HG02610 (cell line): ENCODE measurements at regions not wholly inside any gene's neighbourhood (a gene's known extent, or its start where the extent isn't known, plus 50 kb on each side); places are given as distances from the start of the nearest gene placed in this dataset.

ENCODE experiments used
- ATAC-seq: cut with Tn5 transposase; IDR thresholded peaks from one replicate; pipeline ENCODE4 v1.9.1; 2021; ENCODE audit warnings: mild to moderate bottlenecking, moderate library complexity; ENCODE audit not compliant: unreplicated experiment

DNA sequence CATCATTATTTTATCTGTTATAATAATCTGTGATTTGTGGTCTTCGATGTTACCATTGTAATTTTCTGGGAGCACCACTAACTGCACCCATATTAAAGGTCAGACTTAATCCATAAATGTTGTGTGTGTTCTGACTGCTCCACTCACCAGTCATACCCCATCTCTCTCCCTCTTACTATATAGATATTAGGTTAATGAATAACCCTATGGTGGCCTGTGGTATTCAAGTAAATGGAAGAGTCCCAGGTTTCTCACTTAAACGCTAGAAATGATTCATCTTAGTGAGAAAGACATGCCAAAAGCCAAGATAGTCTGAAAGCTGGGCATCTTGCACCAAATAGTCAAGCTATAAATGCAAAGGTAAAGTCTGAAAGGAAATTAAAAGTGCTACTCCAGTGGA, 1358.5 kb downstream of the ROBO2 start:
- no peak for ATAC-seq

DNA sequence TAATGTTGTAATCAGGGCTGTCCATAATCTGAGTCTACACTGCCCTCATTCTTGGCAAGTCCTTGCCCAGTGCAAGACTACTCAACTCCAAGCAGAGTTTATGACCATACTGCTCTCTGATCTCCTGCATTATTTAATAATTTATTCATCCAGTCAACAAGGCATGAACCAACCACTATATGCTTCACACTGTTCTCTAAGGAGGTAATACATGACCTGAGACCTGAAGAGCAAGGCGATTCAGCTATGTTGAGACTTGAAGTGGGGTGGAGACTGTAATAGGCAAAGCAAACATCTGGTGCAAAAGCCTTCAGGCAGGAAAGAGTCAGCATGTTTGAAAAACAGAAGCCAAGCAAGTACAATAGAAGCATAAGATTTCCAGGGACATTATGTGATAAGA, 1362.8 kb downstream of the ROBO2 start:
- no peak for ATAC-seq

DNA sequence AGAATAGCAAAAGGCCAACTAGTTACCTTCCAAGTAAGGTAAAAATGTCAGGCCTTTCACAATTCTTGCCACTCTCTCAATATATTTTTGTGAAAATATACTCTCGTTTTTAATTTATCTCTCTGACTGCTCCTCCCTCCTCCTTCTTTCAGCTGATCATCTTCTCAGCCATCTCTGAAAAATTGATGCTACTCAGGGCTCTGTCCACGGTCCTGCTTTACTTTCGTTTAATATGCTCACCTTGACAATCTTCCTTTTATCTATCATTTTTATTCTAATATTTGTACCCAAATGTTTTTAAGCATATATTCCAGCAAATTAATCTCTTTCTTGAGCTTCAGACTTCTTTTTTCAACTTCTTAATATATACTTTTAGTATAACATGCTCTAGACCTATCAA, 1362.1 kb downstream of the ROBO1 start:
- no peak for ATAC-seq

DNA sequence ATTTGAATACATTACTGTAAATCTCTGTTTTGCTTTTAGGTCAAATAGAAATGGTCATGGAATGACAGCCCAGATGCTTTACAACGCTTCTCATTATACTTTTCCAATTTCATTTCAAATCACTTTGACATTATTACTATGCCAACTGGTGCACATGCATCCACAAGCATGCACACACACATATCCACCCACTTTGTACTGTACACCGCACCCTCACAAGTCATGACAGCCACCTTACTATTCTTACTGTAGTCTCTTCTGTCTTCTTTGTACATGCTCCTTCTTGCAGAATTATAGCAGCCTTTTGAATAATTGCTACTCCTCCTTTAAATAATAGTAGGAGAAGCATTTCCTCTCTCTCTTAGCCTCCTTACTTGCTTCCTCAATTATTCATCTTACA, 1361.4 kb downstream of the ROBO1 start:
- ATAC-seq = no peak

DNA sequence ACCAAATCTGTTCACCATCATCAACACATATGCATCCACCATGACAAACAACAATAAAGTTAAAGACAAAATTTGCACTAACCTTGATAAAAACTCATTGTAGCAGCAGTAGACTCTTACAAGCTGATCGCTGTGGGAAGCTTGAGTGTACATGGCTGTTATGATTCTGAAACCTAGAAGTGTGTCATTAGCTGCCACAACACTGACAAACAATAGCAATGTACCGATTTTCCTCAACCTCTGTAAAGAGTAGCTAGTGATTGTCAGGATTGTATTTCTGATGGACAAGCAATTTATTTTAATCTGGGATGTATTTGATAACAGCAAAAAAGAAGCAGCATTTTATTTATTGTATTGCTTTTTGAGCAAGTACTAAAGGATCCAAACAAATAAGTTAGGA, 1357.7 kb downstream of the ROBO1 start:
- ATAC-seq = no peak

DNA sequence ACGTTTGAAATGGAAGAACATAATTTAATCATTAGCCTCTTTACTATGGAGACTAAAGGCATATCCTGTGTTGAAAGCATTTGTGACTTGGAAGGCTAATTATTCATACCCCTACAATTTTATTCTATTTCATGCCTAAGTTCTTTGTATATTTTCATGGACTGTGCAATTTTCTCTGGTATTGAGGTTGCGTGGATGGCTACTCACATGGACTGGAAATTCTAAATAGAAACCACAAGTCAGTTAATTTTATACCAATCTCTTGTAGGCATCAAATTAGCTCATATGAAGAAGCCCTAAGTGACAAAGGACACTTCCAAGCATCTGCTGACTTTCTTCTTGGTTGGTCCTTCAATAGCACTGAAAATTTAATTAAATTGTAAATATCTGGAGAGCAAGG, 1353.5 kb downstream of the ROBO1 start:
- ATAC-seq = no peak

DNA sequence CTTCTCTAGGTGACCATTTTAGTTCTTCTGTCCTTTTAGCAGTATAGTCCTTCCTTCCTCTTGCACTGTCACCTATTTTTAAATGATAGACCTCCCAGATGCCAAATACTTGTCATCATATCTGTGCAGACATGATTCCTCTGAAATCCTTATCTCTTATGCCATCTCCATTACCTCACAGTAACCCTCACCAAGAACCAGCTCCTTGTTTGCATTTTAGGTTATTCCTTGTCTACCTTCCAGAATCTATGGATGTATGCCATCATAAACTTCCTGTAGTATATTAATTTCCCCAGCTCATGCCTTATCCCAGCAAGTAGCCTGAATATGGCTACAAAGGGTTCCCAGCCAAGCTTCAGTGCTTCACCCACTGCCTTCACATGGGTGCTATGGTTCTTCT, 1347.2 kb downstream of the ROBO1 start:
- no peak for ATAC-seq

DNA sequence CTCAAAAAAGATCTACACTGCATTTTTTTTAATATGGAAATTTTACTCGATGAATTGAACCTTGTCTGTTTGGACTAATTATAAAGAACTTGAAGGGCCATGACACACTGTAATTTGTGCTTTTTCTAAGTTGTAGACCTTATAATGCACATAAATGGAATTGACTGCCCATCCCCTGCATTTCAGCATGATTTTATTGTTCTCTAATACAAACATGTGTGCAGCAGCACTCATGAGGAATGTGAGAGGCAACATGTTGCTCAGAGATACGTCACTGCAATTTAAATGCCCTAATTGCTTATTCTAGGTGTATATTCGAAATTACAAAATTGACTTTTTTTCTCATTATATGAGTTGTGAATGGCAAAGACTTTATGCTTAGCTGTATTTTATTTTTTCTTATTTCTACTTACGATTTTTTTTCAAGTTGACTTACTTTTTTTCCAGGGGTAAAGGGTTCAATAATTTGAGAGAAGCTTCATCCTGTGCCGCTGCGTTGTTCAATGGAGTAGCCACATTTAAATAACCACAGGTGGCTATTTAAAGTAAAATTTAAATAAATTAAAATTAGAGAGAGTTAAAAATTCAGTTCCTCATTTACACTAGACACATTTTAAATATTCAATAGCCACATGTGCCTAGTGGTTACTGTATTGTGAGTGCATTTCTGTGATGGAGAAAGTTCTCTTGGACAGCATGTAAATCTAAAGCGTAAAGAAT, 1346.4 kb downstream of the ROBO1 start:
- ATAC-seq = no peak

DNA sequence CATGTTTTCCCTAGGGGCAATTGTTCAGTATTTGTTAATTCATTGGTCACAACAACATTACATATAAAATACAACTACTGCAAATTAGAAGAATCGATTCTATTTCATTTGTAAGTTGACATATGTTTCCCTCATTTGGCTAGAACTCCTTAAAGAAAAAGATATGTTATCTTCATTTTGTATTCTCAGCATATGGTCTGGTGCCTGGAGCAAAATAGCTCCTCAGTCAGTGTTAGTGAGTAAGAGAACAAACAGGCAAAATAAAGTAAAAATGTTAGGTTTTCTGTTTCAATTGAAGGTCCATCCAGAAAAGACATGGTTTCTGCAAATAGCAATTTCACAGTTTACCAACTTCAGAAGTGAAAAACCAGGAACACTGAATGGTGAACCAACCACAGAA, 1343.1 kb downstream of the ROBO1 start:
- no peak for ATAC-seq

DNA sequence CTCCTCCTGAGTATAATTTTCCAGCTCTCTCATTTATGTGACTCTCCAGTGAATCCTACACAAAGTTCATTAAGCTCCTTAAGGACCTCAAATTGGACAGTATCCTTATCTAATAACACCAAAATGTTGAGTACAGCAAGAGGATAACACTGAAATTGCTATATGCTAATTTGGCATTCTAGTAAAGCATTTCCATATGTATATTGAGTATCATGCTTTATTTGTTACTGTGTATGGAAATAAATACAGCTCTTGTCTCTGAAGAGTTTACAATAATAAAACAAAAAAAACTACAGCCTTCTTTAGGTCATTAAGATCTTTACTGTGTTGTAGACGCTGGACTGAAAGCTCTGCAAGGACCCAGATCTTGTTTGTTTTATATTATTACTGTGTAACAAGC, 1341.3 kb downstream of the ROBO1 start:
- ATAC-seq = no peak

DNA sequence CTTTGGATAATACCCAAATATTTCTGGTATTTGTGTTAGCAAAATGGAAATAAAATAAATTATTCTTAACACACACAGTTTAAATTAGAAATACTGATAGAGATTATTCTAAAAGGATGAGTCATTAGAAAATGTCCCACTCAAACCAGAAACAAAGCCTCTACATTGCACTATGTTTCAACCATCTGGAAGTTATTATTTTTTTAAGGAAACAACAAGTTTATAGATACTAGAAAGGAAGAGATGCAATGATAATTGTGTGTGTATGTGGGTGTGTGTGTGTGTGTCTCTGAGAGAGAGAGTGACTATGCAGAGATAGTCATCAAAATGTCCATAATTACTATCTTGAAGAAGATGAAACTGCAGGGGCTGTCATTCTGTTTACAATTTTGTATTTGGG, 1340.5 kb downstream of the ROBO1 start:
- ATAC-seq = no peak

DNA sequence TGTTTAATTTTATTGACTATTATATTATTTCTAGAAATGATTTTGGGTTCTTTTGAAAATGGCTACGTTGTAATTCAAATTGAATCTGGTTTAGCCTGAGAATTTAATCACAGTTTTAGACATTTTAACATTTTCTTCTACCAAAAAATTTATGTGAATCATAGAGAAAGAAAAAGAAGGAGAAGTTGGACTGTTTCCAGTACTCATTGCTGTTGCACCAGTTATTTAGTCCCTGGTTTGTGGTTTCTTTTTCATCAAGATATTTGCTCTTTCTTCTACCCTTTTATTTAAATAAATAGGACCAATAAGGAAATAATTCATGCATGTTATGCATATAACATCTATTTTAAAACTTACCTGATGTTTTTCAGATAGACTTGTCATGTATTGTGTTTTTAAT, 1337.1 kb downstream of the ROBO1 start:
- no peak for ATAC-seq

DNA sequence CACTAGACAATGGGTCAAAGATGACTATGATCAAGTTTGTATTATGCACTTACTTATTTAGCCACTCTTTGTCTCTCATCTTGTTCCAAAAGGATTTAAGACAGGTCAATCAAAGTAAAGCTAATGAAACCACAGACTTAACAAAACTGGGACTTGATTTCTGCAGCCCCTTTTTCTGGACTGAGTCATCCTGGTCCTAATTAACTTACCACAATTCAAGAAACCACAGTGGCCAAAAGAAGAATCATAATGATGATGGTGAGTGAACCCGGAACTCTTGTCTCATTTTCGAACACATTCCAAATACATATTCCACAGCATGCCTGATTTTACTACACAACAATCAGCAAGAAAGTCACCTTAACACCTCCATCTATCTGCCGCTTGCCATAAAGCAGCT, 1333.0 kb downstream of the ROBO1 start:
- ATAC-seq = no peak

DNA sequence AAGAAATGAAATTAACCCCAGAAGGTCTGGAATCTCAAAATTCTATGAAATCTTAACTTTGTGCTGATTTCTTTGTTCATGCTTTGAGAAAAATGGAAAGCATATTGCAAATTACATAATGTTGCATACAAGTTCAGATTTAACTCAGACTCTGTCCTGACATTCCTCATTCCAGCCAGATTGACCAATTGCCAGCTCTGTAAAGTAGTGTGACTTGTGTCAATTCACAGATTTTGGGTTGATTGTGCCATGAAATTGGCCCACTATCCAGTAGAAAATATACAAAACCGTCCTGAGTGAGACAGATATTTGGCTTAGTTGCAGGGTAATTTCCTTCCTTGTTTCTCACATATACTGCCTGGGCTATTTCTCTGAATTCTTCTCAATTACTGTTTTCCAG, 1312.6 kb downstream of the ROBO1 start:
- no peak for ATAC-seq

DNA sequence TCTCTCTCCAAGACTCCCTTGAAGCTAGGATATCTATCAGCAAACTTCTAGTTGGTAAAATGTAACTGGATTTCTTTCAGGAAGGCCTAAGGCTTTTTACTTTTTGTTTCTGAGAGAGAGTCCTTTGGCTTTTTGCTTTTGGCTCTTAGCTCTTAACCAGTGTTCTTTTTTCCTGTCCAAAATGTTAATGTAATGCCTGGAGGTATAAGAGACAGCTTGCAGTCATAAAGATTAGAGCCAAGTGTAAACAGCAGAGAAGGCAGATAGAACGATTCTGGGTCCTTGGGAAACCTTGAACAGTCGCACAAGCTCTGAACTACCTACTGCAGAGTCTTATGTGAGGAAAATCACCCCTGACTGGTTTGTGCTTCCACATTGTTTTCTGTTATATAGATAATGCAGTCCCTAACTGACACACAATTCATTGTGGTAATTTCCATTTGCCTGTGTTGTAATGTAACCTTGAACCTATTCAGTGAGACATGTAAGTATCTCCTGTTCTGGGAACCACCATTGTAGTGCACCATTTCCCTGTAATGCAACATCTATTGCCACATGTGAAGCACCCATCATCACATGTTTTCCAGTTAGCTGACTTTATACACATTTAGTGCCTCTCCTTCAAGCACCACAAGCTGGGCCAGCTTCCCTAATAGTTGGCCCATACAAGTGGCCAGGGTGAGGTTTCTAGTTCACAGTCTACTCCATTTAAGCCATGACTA, 1311.9 kb downstream of the ROBO1 start:
- ATAC-seq = no peak

DNA sequence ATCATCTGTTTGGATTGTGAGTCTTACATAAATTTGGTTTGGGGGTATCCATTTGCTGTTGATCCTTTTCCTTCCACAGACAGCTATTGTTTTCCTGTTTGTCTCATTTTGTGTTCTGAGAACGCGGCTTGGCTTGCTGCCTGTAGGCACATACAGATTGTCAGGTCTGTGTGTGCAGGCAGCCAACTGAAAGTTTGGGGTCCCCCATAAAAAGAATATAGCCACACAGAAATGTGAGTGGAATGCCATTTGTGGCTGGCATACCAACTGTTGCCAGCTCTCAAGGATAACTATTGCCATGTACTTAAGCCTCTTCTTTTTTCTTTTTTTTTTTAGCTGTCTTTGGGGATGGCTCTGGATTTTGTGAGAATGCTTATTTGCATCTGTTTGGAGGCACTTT, 1308.0 kb downstream of the ROBO1 start:
- no peak for ATAC-seq

DNA sequence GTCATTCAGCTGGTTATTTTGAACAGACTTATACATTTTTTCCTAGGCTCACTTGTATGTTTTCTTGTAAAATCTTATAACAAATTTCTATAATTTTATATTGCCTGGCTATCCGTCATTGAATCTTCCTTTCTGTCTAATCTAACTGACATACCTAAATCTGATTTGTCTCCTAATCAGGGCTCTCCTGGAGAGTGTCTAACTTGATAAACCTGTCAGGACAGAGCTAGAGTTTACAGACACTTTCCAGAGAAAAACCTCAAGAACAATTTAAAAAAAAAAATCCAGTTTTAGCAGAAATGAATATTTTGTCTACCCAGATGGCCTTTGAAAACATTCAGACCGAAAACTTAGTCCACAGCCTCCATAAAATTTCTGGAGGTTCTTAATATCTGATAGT, 1305.8 kb downstream of the ROBO1 start:
- ATAC-seq = no peak

DNA sequence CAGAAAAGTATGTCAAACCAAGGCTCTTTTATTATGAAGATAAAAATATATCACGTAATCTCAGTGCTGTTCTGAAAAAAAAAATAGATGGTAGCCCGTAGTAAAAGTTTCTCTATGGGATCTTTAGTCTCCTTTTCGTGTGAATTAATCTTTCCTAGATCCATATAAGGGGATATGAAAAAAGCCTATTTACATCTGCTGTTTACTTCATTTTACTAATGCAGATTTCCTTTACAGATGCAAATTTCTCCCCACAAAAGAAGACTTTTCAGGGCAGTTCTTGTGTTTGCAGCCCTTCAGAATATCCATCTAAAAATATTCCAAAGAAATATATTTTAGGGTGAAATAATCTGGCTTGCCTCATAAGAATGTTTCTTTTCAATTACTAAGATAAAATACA, 1291.7 kb downstream of the ROBO1 start:
- ATAC-seq = no peak

DNA sequence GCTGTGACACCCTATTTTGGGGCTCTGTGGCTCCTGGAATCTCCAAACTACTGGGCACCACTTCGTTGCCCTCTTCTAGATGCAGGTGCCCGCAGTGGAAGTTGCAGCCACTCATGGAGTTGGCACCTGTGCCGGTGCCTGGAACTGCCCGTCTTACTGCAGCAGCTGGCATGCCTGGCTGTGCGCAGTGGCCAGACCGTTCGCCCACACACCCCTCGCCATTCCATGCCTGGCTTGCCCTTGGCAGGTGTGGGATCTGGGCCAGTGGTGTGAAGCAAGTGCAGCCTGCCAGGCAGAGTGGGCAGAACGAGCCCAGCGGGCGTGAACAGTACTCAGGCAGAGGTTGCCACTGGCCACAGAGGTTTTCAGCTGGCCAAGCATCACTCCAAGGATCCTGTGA, 1286.7 kb downstream of the ROBO1 start:
- ATAC-seq = no peak

DNA sequence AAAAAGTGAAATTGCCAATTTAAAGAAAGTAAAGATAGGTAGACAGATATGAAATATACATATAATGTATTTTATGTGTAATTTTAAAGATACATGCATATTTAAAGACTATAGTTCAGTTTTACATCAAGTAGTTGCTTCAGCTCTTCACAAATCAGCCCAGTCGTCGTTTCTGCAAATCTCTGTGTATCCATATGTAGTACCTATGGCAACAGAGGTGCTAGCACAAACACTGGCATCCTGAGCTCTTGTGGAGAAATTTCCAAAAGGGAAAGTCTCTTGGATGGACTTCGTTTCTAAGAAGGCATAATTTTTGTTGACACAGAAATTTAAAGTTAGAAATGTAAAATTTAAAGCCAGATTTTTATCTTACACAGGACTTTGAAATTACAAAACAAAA, 1284.7 kb downstream of the ROBO1 start:
- ATAC-seq = no peak

DNA sequence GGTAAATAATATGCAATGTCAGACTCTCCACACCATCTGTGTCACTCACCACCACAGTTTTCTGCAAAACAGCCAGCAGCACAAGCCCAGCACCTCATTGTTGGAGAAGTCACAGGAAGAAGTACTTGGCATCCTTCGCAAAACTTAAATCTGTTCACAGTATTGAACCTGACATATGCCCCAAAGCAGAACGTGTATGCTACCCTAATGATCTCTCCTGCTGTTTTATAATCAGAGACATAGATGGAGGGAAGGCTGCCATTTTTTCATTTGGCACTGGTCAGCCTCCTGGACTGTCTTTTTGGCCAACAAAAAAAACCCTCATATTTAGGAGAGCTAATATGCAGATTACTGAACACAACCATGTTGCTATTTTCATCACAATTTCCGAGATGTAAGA, 1272.9 kb downstream of the ROBO1 start:
- ATAC-seq = no peak

DNA sequence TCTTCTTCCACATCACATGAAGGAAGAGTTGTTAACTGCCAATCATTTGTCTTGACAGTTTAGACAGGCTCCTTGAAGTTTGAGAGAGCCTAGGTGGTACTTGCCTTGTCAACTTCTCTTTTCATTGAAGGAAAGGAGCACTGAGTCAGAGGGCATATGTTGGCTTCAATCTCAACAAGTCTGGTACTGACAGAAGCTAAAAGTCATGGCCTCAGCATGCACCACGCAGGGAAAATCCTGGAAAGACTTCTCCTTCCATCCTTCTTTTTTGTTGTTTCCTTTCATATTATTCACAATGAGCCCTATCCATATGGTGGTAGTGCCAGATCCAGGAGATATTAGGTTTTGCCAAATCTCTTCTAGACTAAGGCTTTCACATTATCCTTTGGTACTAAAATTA, 1272.5 kb downstream of the ROBO1 start:
- no peak for ATAC-seq

DNA sequence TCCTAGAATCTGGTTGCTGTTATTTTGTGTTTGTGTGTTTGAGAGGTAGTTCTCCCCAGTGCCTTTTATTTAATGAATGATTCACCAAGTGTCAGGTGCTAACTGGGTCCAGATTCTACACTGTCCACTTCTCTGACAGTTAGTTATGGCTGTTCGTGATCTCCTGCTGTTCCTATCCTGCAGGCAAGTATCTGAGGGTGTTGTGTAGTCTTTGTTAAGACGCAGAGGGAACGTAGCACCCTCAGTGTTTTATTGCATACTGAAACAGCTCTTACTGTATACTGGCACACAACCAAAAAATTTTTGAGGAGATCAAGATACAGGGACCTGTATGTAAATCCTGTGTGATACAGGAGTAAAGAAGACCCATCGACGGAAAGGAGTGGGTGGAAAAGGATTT, 1271.3 kb downstream of the ROBO1 start:
- ATAC-seq = no peak
